GM18861 (cell line): ENCODE measurements at regions not wholly inside any gene's neighbourhood (a gene's known extent, or its start where the extent isn't known, plus 50 kb on each side); places are given as distances from the start of the nearest gene placed in this dataset.
"Not testable (repeated sequence)": the region's sequence is repeated elsewhere in the genome, so short reads cannot be mapped to it uniquely, and the experiment has no call there.

Experiments
- ATAC-seq: cut with Tn5 transposase; IDR thresholded peaks from one replicate; pipeline ENCODE4 v1.9.1; 2021; ENCODE audit not compliant: unreplicated experiment

DNA sequence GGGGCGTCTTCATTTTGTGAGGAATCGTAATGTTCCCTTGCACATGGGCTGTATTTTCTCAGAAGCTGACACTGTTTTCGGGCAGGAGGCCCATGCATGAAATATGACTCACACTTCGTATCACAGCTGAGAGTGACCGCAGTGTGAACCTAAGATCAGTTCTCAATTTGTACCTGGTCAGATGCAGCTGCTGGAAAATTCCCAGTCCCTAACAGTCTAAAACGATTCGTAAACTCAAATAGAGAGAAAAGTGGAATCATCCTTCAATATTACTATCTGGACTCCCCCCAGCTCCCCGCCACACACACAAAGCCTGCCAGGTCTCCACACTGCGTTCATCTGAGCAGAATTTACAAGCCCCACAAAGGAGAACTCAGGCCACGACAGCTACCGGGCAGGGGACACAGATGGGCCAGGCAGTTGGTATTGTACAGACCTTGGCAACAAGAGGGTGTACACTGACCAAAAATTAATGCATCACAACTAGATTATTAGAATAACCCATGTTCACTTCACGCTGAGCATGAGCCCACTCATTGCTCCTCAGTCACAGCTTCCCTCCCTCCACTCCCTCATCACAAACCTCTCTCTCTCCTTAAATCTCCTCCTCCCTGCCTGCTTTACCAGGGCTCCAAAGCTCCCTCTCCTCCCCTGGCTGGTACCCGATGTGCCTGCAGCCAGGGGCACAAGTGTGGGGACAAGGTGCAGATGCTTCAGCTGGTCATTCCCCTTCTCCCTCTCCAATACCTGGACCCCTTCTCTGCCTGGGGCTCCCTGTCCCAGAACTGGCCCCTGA, 488.4 kb downstream of the PREX1 start:
- ATAC-seq, result no peak

DNA sequence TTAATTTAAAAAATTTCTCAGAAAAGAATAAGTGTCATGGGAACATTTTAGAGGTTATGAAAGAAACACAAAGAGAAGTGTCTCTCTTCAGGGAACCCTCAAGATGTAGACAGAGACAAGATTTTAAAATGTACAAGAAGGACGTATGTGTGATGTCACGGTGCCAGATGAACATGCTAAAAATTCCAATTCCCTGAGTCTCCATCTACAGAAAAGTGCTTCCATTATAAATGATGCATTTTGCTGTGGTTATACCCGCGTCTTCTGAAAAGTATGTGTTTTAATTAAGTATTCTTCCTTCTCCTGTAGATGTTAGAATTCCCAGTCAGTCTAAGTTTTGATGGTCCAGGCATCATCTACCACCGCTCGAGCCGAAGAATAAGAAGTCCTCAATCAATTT, 489.1 kb downstream of the PREX1 start:
- no peak for ATAC-seq

DNA sequence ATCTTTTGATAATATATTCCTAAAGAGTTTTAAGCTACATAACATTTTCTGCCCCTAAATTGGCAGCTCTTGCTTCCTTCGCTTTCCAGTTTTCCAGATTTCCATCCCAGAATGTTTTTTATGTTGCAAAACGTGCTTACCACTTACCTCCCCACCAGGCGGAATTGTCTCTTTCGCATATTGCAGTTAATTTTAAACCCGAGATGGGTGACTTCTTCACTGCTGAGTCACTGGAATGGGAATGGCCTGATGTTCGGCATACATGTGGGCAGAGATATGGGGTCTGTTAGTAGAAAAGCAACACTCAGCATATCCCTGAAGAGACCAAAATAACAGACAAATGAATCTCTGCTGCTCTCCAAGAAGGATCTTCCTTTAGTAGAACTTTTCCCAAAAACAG, 491.2 kb downstream of the PREX1 start:
- ATAC-seq, result no peak

DNA sequence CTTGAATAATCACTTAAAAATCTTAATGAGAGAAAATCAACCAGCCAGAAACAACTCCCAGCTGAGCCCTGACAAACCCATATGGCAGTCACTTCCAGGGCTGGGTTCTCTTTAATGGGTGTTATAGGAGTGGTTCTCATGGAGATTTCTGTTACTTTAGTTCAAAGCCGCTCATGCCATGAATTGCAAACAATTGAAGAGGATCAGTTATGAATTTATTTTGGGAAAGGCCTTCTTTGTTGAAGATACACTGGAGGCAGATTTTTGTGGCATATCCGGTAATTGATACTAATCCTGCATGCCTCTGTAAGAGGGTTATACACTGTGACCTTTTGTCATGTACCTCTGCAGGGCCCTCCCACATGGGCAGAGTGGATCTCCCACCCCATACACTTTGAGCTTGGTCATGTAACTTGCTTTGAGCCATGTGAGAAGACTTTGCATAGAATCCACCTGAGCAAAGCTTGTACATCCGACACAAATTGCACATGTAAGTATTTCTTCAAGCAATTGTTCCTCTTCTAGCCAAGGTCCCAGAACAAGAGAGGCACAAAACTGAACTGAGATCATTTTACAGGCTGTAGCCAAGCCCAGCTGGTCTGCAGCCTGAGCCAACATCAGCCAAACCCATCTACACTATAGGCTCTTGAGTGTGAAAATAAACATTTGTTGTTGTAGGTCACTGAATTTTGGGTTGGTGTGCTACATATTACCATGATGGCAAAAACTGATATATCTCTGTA, 492.3 kb downstream of the PREX1 start:
- no peak for ATAC-seq

DNA sequence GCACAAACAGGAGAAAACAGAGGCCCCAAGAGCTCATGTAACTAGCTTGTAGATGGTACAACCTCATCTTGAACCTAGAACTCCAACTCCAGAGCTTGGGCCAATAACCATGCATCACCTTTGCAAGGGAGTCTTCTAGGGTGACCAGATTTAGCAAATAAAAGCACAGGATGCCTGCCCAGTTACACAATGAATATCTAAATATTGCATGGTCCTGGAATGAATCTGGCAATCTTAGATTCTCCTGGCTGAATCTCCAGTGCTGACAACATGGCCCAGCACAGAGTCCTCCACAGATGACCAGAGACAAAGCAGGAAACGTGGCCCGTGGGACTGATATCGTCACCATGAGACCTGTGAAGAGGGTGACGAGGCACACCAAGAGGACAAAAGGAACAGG, 494.1 kb downstream of the PREX1 start:
- ATAC-seq, result no peak

DNA sequence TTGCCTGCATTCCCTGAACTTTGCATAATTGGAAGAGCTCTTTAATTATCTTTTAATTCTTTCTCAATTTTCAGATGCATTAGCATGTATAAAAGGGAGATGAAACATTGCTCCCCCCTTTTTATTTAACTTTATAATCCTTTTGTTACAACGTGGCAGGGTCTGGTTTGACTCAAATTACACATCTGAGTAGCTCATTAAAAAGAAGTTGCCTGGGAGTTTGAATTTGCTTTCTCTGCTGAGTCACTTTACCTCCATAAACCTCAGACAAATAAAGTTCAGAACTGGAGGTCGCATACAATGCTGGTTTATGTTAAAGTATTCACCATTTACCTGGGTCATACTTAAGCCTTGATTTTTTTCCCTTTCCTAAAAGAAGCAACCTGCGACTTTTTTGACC, 495.2 kb downstream of the PREX1 start:
- no peak for ATAC-seq

DNA sequence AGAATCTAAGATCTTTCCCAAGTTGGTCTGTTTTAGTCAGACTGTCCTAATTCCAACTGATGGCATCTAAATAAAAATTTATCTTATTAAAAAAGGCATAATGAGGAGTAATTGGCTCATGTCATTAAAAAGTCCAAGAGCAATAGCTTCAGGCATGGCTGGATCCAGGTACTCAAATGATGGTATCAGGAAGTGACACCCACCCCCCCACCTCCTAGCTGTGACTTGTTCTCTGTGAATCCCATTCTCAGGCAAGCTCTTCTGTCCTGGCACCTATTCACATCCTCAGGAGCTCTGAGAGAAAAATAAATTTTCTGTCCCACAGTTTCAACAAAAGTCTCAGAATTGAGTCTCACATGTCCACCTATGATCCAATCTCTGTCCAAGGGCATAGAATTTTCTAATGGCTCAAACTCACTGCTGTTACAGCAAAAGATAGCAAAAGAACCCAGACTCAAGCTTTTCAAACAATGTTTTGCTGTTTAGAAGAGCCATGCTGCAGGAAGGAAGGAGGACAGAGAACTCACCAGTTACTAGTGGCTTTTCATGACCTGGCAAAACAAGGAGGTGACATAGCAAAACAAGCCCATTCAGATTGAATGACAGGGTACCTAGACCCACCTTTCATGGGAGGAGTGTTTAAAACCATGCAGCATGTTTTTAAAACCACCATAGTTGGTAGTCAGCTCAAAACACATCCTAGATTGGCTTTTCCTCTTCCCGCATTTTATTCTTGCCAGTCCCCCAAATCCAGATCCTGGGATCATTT, 496.1 kb downstream of the PREX1 start:
- ATAC-seq, result no peak

DNA sequence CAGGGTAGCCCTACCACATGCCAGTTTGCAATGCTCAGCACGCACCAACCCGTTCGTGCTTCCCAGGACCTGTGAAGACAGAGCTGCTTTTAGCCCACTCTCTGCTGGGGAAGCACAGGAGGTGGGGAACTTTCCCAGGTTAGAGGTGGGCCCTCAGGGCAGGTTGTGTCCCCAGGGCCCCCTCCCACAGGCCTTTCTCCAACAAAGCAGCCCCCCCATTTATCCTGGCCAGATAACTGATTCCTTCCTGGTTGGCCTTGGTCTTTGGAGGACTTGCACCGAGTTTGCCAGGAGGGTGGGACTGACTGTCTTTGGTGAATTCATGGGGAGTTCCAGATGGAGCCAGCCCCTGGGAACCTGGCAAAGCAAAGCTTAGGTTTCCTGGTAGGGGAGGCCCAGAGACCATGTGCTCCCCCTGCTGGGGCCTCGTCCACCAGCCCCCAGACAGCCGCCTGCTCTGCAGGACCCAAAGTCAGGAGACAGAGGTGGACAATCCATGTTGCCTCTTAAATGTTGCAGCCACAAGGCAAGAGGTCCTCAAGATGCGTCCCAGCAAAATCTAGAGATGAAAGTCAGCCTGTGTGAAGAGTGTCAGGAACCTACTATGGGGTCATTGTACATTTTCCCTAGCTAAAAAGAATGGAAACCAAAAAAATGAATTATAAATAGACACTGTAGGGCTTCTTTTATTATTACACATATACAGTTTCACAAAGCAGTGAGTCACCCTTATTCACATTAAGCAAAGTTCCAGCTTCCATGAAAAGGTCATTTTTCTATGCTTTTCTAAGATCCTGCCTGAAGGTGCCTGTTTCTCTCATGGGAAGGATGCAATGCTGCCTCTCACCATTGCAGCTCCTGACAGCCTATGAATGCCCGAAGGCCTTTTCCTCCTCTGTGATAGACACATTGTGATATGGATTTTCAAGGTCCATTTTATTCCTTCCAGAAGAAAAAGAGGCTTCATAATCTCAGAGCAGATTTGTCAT, 497.8 kb downstream of the PREX1 start:
- no peak for ATAC-seq

DNA sequence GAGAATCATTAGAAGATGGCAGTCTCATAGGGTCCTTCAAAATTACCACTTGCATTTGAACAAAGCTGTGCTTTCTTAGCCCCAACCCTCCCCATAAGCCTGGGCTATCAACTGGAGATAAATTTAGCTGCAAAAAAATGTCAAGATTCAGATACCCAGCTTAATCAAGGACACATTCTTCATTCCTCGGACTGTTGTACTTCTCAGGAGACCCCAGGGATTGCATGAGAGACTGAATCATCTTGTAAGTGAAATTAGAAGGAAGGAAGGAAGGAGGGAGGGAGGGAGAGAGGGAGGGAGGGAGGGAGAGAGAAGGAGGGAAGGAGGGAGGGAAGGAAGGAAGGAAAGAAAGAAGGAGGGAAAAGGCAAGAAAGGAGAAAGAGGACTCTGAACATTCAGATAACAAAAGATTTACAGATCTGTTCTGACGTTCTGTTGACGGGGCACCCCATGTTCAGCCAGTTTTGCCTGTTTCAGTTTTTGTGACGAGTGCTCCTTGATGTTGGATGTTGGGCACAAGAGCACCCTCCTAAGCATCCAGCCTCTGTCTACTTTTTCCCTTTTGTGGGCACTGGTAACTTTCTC, 498.7 kb downstream of the PREX1 start:
- no peak for ATAC-seq

DNA sequence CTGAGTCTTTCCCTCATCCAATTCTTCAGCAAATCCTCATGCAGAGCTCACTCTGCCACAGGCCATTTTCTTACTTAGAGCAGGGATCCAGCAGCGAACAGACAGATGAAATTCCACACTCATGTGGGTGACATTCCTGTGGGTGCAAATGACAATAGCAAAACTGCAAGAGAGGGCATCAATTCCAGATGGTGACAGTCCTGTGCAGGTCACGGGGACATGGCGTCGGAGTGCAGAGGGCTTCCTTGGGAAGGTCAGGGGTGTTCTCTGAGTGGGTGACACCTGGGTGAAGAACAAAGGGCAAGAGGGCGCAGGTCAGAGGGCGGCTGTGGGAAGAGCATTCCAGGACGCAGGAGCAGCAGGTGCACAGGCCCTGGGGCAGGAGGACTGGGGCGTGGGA, 500.0 kb downstream of the PREX1 start:
- ATAC-seq, result not testable (repeated sequence)

DNA sequence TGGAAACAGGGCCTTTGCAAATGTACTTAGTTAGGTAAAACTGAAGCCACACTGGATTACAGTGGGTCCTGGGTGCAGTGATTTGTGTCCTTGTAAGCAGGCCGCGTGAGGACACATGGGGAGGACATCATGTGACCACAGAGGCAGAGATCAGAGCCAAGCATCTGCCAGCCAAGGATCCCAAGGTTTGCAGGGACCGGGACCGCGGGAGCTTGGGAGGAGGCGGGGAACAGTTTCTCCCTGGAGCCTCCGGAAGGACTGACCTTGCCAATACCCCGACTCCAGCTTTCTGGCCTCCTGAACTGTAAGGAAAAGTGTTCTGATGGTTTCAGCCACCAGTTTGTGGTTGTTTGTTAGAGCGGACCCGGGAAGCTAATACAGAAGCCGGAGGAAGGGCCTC, 500.9 kb downstream of the PREX1 start:
- no peak for ATAC-seq

DNA sequence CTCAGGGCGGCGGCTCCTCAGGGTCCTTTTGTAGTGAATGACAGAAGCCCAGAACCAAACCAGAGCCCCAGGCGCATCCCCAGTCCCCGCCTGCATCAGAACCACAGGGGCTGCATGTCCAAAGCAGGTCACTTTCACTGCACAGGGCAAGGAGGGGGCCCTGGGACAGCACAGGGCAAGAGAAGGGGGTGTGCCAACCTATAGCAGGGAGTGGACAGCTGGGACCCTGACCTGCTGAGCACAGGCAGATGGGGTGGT, 501.4 kb downstream of the PREX1 start:
- no peak for ATAC-seq

DNA sequence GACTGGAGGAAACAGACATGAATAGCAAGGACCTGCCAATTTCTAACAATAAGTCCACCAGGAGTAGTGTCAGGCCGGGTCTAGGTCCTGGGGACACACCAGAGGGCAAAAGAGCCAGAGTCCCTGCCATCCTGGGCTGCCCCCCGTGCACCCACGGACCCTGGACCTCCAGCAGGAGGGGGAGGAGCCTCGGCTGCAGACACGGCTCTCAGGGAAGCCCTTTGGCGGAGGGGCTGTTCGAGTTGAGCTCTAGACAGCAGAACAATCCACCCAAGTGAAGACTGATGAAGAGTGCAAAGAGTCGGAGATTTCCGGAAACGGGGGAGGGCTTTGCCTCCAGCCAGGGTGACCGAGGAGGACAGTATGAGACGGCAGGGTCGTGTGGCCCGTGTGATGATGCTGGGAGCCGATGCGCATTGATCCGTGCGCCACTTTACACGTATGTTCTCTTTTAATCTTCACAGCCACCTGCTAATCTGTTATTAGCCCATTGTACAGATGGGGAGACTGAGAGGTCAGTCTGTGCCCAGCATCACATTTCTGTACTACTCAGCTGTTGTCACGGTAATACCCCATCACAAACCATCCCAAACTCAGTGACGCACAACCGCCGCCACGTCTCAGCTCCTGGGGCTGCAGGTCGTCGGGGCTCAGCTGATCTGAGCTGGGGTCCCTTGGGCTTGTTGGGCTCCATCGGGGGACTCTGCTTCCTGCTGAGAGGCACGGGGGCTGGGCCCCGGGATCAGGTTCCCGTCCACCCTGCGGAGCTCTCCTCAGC, 502.0 kb downstream of the PREX1 start:
- no peak for ATAC-seq

DNA sequence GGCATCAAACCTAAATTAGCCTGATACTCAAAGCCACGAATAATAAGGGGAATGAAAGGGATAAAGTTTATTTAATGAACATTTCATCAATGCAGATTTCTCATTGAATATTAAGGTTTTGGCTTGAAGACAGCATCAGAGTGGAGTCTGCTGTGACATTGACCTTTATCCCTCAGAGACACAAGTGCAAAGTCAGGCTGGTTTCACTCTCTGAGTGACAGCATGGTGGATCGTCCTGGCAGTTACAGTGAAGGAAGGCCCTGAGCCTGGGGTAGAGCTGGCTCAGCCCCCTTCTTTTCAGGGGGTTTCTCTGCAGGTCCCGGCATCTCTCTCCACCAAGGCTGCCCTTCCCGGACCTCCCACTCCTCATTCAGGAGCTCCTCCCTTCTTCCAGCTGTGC, 503.1 kb downstream of the PREX1 start:
- no peak for ATAC-seq

DNA sequence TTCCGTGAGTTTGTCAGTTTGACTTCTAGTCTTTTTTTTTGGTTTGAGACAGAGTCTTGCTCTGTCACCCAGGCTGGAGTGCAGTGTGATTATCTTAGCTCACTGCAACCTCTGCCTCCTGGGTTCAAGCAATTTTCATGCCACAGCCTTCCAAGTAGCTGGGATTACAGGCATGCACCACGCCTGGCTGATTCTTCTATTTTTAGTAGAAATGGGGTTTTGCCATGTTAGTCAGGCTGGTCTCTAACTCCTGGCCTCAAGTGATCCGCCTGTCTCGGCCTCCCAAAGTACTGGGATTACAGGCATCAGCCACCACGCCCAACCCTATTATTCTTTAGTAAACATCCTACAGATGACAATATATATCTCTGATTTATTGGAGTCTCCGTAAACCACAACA, 506.5 kb downstream of the PREX1 start:
- ATAC-seq, result no peak

DNA sequence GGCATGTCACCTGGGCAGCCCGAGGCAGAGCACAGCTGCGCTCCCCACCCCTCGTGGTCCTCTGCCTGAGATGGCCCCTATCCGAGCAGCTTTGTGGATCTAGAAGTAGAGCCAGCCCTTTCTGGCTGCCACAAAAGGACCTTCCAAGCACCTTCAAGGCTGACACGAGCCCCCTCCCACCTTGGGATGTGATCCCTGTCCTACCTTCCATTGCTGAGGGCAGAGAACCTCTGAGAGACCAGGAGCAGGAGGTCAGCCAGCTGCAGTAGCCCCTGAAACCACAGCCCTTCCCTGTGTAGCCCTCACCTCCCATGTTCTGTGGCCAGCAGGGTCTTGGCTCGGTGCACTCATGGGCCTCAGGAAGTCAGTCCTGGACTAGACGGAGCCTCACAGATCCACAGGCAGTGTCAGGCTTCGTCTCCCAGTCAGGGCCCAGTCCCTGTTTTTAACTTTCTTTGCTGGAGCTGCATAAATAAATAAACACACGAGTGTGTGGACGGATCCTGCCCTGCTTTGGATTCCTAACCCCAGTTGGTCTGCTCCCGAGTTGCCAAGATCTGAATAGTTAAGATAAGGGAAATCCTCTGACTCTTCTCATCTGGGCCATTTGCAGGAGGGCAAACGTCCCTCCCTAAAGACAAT, 507.7 kb downstream of the PREX1 start:
- no peak for ATAC-seq

DNA sequence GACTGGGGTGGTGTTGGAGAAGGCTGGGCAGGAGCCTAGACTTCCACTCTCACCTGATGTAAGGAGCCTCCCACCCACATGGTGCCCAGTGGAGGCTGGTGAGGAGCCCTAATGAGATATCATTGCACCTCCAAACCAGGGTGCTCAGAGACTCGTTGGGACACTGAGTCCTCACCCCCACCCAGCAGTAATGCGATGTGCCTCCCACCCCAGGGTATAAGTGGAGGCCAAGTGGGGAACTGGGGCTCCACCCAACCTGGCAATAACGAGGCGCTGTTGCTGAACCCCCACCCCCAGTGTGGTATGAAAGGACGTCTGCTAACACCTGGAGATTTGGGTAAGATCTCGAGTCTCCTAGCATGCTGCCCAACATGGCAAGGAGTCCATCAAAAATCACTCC, 510.2 kb downstream of the PREX1 start:
- ATAC-seq, result no peak

DNA sequence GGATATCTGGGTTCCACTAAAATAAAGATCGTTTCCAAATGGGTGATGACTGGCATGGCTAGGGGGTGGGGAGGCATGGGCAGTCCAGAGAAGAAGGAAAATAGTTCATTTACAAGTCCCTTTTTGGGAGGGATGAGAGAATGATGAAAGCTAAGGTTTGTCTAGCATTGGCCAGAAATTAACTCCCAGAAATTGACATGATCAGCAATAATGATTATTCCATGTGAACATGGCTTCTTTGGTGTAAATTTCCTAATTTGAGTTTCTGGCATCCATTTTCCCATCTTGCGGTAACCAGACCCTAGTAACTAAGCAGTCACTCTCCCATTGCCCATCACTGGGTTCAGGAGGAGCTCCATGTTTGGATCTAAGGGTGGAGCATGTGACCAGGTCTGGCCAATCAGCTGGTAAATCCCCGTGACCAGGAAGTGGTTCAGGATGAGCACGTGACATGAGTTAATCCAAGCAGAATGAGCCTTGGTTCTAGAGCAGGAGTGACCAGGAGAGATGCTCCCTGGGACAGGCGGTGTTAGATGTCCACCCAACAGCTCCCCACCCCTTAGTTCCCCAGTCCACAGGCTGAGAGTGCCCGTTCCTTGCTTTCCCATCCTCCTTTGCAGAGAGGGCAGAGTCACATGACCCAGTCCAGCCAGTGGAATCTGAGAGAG, 512.7 kb downstream of the PREX1 start:
- ATAC-seq, result no peak

DNA sequence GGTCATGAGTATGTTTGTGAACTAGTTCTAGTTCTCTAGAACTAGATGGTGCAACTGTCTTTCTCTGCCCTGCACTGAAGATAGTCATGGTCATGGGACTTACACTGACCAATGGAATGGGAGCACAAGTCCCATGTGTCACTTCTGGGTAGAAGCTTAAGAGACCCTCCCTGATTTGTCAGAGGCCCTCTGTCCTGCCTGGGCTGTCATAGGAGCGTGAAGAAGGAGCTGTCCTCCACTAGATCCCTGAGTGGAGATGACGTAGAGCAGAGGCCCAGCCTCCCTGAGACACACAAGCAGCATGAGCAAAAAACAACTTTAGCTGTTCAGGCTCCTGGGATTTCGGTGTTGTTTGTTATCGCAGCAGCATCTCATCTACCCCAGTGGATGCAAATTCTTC, 514.5 kb downstream of the PREX1 start:
- no peak for ATAC-seq
